ENCODE measurements at regions not wholly inside any gene's neighbourhood (a gene's known extent, or its start where the extent isn't known, plus 50 kb on each side); places are given as distances from the start of the nearest gene placed in this dataset.

GRCh38 chr13:103965506-103966243 lies 899.5 kb upstream of the SLC10A2 start:
- Histone ChIP-seq H3K27ac (ENCODE audit: low read depth, low read length) (no peak overlapping the region), H3K4me3 (ENCODE audit: insufficient read depth, low read length) (no peak overlapping the region), H3K4me2 (ENCODE audit: insufficient read depth, low read length) (no peak overlapping the region), H3K36me3 (ENCODE audit: insufficient read depth, low read length) (no peaks in the 10 kb centered on the region), H4K20me1 (ENCODE audit: insufficient read depth, low read length) (no peaks in the 10 kb centered on the region), H3K4me1 (ENCODE audit: insufficient read depth, low read length) (no peaks in the 10 kb centered on the region), H3K27me3 (ENCODE audit: insufficient read depth, low read length) (no peaks in the 10 kb centered on the region), H3K79me2 (ENCODE audit: insufficient read depth, low read length) (no peaks in the 10 kb centered on the region), H2AFZ (ENCODE audit: low read length) (no peak overlapping the region), H3K9me3 (ENCODE audit: low read depth, low read length) (peaks cover 3% of the 10 kb centered on the region)
- TF ChIP-seq, protein P1, sequence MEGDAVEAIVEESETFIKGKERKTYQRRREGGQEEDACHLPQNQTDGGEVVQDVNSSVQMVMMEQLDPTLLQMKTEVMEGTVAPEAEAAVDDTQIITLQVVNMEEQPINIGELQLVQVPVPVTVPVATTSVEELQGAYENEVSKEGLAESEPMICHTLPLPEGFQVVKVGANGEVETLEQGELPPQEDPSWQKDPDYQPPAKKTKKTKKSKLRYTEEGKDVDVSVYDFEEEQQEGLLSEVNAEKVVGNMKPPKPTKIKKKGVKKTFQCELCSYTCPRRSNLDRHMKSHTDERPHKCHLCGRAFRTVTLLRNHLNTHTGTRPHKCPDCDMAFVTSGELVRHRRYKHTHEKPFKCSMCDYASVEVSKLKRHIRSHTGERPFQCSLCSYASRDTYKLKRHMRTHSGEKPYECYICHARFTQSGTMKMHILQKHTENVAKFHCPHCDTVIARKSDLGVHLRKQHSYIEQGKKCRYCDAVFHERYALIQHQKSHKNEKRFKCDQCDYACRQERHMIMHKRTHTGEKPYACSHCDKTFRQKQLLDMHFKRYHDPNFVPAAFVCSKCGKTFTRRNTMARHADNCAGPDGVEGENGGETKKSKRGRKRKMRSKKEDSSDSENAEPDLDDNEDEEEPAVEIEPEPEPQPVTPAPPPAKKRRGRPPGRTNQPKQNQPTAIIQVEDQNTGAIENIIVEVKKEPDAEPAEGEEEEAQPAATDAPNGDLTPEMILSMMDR (IDR thresholded peaks at IDR 0.05; ENCODE audit: extremely low read depth, low read depth, low read length), result no peak
- no peak for DNase-seq (ENCODE audit: insufficient read length, low spot score, missing footprints)

GRCh38 chr13:103961784-103962183 lies 895.6 kb upstream of the SLC10A2 start:
- Histone ChIP-seq H3K4me1 (ENCODE audit: insufficient read depth, low read length) (no peaks in the 10 kb centered on the region), H3K79me2 (ENCODE audit: insufficient read depth, low read length) (no peaks in the 10 kb centered on the region), H3K27me3 (ENCODE audit: insufficient read depth, low read length) (no peaks in the 10 kb centered on the region), H3K9me3 (ENCODE audit: low read depth, low read length) (peaks cover 6% of the 10 kb centered on the region), H2AFZ (ENCODE audit: low read length) (no peak overlapping the region), H3K4me2 (ENCODE audit: insufficient read depth, low read length) (no peak overlapping the region), H3K36me3 (ENCODE audit: insufficient read depth, low read length) (no peaks in the 10 kb centered on the region), H3K27ac (ENCODE audit: low read depth, low read length) (no peak overlapping the region), H3K4me3 (ENCODE audit: insufficient read depth, low read length) (no peak overlapping the region), H4K20me1 (ENCODE audit: insufficient read depth, low read length) (no peaks in the 10 kb centered on the region)
- TF ChIP-seq, protein P1 (IDR thresholded peaks at IDR 0.05; ENCODE audit: extremely low read depth, low read depth, low read length), result no peak
- DNase-seq (ENCODE audit: insufficient read length, low spot score, missing footprints), result no peak

- no peak for DNase-seq (ENCODE audit: insufficient read length, low spot score, missing footprints)
- no peak overlapping the region for H2AFZ ChIP-seq (ENCODE audit: low read length)
- H3K9me3 ChIP-seq (ENCODE audit: low read depth, low read length), result peaks cover 6% of the 10 kb centered on the region
- no peaks in the 10 kb centered on the region for H4K20me1 ChIP-seq (ENCODE audit: insufficient read depth, low read length)
- no peak overlapping the region for H3K4me2 ChIP-seq (ENCODE audit: insufficient read depth, low read length)
- no peaks in the 10 kb centered on the region for H3K4me1 ChIP-seq (ENCODE audit: insufficient read depth, low read length)
- TF ChIP-seq, protein P1 (IDR thresholded peaks at IDR 0.05; ENCODE audit: extremely low read depth, low read depth, low read length), result no peak
- no peak overlapping the region for H3K4me3 ChIP-seq (ENCODE audit: insufficient read depth, low read length)
- no peaks in the 10 kb centered on the region for H3K27me3 ChIP-seq (ENCODE audit: insufficient read depth, low read length)
- H3K27ac ChIP-seq (ENCODE audit: low read depth, low read length), result no peak overlapping the region
- no peaks in the 10 kb centered on the region for H3K79me2 ChIP-seq (ENCODE audit: insufficient read depth, low read length)
- H3K36me3 ChIP-seq (ENCODE audit: insufficient read depth, low read length), result no peaks in the 10 kb centered on the region
Measured at GRCh38 chr13:103961129-103961528, 894.9 kb upstream of the SLC10A2 start.

- DNase-seq (ENCODE audit: insufficient read length, low spot score, missing footprints), result no peak
- Histone ChIP-seq H3K27ac (ENCODE audit: low read depth, low read length) (no peak overlapping the region), H3K9me3 (ENCODE audit: low read depth, low read length) (peaks cover 6% of the 10 kb centered on the region), H3K4me2 (ENCODE audit: insufficient read depth, low read length) (no peak overlapping the region), H3K4me1 (ENCODE audit: insufficient read depth, low read length) (no peaks in the 10 kb centered on the region), H3K27me3 (ENCODE audit: insufficient read depth, low read length) (no peaks in the 10 kb centered on the region), H3K79me2 (ENCODE audit: insufficient read depth, low read length) (no peaks in the 10 kb centered on the region), H2AFZ (ENCODE audit: low read length) (no peak overlapping the region), H3K36me3 (ENCODE audit: insufficient read depth, low read length) (no peaks in the 10 kb centered on the region), H4K20me1 (ENCODE audit: insufficient read depth, low read length) (no peaks in the 10 kb centered on the region), H3K4me3 (ENCODE audit: insufficient read depth, low read length) (no peak overlapping the region)
- TF ChIP-seq, protein P1 (IDR thresholded peaks at IDR 0.05; ENCODE audit: extremely low read depth, low read depth, low read length), result no peak
Measured at GRCh38 chr13:103960001-103960400, 893.8 kb upstream of the SLC10A2 start.

Measured in osteoblast (primary cell).